SK-N-SH (cell line): ENCODE measurements at regions not wholly inside any gene's neighbourhood (a gene's known extent, or its start where the extent isn't known, plus 50 kb on each side); places are given as distances from the start of the nearest gene placed in this dataset.

Source experiments
- CTCF ChIA-PET: fragments of 300-600, 350-600 bp; formaldehyde crosslinking; extraction: SDS; loops from one replicate; lab custom pipeline; 2021; lab: Yijun Ruan, JAX
- POLR2A ChIA-PET: fragments of 350-600 bp; sonication (Branson Sonifier 250); formaldehyde crosslinking; extraction: SDS; loops from one replicate; lab custom pipeline; 2020; ENCODE audit warnings: antibody characterized with exemption, inconsistent platforms; lab: Yijun Ruan, JAX
- DNase-seq: peaks from one replicate; pipeline ENCODE4 v3.0.0; 2012
- H2AFZ ChIP-seq: fragments of 200-600 bp; sonication (generic); 2 replicates; pipeline ENCODE4 v1.8.1; 2016; ENCODE audit warnings: antibody characterized with exemption, mild to moderate bottlenecking, low read depth
- H3F3A ChIP-seq: fragments of 200-600 bp; sonication (generic); replicated peaks from 2 replicates; pipeline ENCODE3; 2016; ENCODE audit warnings: antibody characterized with exemption, mild to moderate bottlenecking; ENCODE audit not compliant: insufficient read depth
- H3K27ac ChIP-seq, 2 experiments: fragments of 200-500 bp in 1 of 2; fragments of 200-600 bp in 1 of 2; sonication (Bioruptor generic) in 1 of 2; sonication (generic), shearing (Covaris generic) in 1 of 2; 2 replicates each; pipeline versions ENCODE4 v1.5.1 to v1.6.1; 2014 to 2016; ENCODE audit warnings: low read depth in 2 of 2, inconsistent platforms in 1 of 2, low read length in 1 of 2, mild to moderate bottlenecking in 1 of 2, mixed read lengths in 1 of 2
- H3K27me3 ChIP-seq: fragments of 200-600 bp; sonication (generic), shearing (Covaris generic); 2 replicates; pipeline ENCODE4 v1.6.1; 2016; ENCODE audit warnings: mixed run types; ENCODE audit not compliant: insufficient read depth
- H3K36me3 ChIP-seq, 2 experiments: fragments of 200-500 bp in 1 of 2; fragments of 200-600 bp in 1 of 2; sonication (Bioruptor generic) in 1 of 2; sonication (generic) in 1 of 2; replicated peaks in 1 of 2; 2 replicates each; pipeline versions ENCODE3 to v1.5.1; 2014 to 2016; ENCODE audit warnings: low read length in 1 of 2, mild to moderate bottlenecking in 1 of 2; ENCODE audit not compliant: insufficient read depth in 2 of 2, control insufficient read depth in 1 of 2
- H3K4me1 ChIP-seq, 2 experiments: fragments of 200-500 bp in 1 of 2; fragments of 200-600 bp in 1 of 2; sonication (Bioruptor generic) in 1 of 2; sonication (generic), shearing (Covaris generic) in 1 of 2; 2 replicates each; pipeline versions ENCODE4 v1.5.1 to v1.6.1; 2014 to 2016; ENCODE audit warnings: low read depth in 1 of 2, low read length in 1 of 2, mixed run types in 1 of 2; ENCODE audit not compliant: insufficient read depth in 2 of 2, control insufficient read depth in 1 of 2
- H3K4me2 ChIP-seq: fragments of 200-600 bp; sonication (generic), shearing (Covaris generic); 2 replicates; pipeline ENCODE4 v1.6.1; 2017; ENCODE audit warnings: mixed run types
- H3K4me3 ChIP-seq, 2 experiments: fragments of 200-500 bp in 1 of 2; fragments of 200-600 bp in 1 of 2; sonication (Bioruptor generic) in 1 of 2; sonication (generic), shearing (Covaris generic) in 1 of 2; 2 replicates each; pipeline versions ENCODE4 v1.5.1 to v1.8.1; 2014 to 2016; ENCODE audit warnings: low read depth in 2 of 2, inconsistent platforms in 1 of 2, low read length in 1 of 2, mild to moderate bottlenecking in 1 of 2, mixed read lengths in 1 of 2, moderate library complexity in 1 of 2
- H3K79me2 ChIP-seq: fragments of 200-600 bp; sonication (generic); 2 replicates; pipeline ENCODE4 v1.8.1; 2017; ENCODE audit warnings: mild to moderate bottlenecking; ENCODE audit not compliant: insufficient read depth
- H3K9ac ChIP-seq: fragments of 200-600 bp; sonication (generic); 2 replicates; pipeline ENCODE4 v1.6.1; 2017; ENCODE audit warnings: mixed run types
- H3K9me2 ChIP-seq: fragments of 200-600 bp; sonication (generic); 2 replicates; pipeline ENCODE4 v1.6.1; 2017; ENCODE audit warnings: mixed run types
- H3K9me3 ChIP-seq: fragments of 200-600 bp; sonication (generic); 2 replicates; pipeline ENCODE4 v1.6.1; 2017; ENCODE audit warnings: mixed run types, mild to moderate bottlenecking, moderate library complexity
- H4K20me1 ChIP-seq: fragments of 200-600 bp; sonication (generic); 2 replicates; pipeline ENCODE4 v1.6.1; 2017; ENCODE audit warnings: mild to moderate bottlenecking, mixed run types; ENCODE audit not compliant: insufficient read depth
- FOSL2 ChIP-seq: IDR thresholded peaks from 2 replicates; pipeline ENCODE4 v1.4.0; 2012; ENCODE audit warnings: low read depth, mild to moderate bottlenecking, moderate library complexity, borderline replicate concordance
- FOXM1 ChIP-seq: IDR thresholded peaks from 2 replicates; pipeline ENCODE4 v1.4.0; 2012; ENCODE audit warnings: low read depth, mild to moderate bottlenecking
- GABPA ChIP-seq: IDR thresholded peaks from 2 replicates; pipeline ENCODE4 v1.4.0; 2012; ENCODE audit warnings: low read depth, mild to moderate bottlenecking
- GATA2 ChIP-seq: sonication (generic); formaldehyde crosslinking; IDR thresholded peaks from 2 replicates; pipeline ENCODE4 v1.5.0; 2020; ENCODE audit warnings: mild to moderate bottlenecking, missing genetic modification reagents
- JUND ChIP-seq: IDR thresholded peaks from 2 replicates; pipeline ENCODE4 v1.4.0; 2012
- MAX ChIP-seq: IDR thresholded peaks from 2 replicates; pipeline ENCODE4 v1.4.0; 2012; ENCODE audit warnings: low read depth
- MXI1 ChIP-seq: IDR thresholded peaks from 2 replicates; pipeline ENCODE4 v1.6.1; 2012; ENCODE audit warnings: mild to moderate bottlenecking, low read depth, low read length, improper control_type of control experiment
- NRF1 ChIP-seq: IDR thresholded peaks from 2 replicates; pipeline ENCODE4 v1.6.1; 2012; ENCODE audit warnings: low read depth, mild to moderate bottlenecking, low read length
- RCOR1 ChIP-seq: fragments of 150-350 bp; IDR thresholded peaks from 2 replicates; pipeline ENCODE4 v1.6.1; 2017; ENCODE audit warnings: antibody characterized with exemption, low read length
- REST ChIP-seq: IDR thresholded peaks from 2 replicates; pipeline ENCODE4 v1.6.1; 2012; ENCODE audit warnings: mild to moderate bottlenecking, low read depth, low read length, moderate library complexity
- RFX5 ChIP-seq: IDR thresholded peaks from 2 replicates; pipeline ENCODE4 v1.6.1; 2012; ENCODE audit warnings: mild to moderate bottlenecking, improper control_type of control experiment, low read length
- RXRA ChIP-seq: IDR thresholded peaks from 2 replicates; pipeline ENCODE4 v1.4.0; 2012; ENCODE audit warnings: low read depth, mild to moderate bottlenecking, borderline replicate concordance
- SMC3 ChIP-seq: IDR thresholded peaks from 2 replicates; pipeline ENCODE4 v1.6.1; 2012; ENCODE audit warnings: low read depth, low read length, improper control_type of control experiment
- TCF12 ChIP-seq: IDR thresholded peaks from 2 replicates; pipeline ENCODE4 v1.4.0; 2012
- TEAD4 ChIP-seq: IDR thresholded peaks from 2 replicates; pipeline ENCODE4 v1.4.0; 2012; ENCODE audit warnings: mild to moderate bottlenecking, borderline replicate concordance; ENCODE audit not compliant: insufficient read depth
- USF1 ChIP-seq: IDR thresholded peaks from 2 replicates; pipeline ENCODE4 v1.4.0; 2012; ENCODE audit warnings: low read depth, borderline replicate concordance
- YY1 ChIP-seq: IDR thresholded peaks from 2 replicates; pipeline ENCODE4 v1.4.0; 2012; ENCODE audit warnings: low read depth, mild to moderate bottlenecking
- WGBS: methylation state at CpG from one replicate; pipeline ENCODE4 v1.1.6; 2017; ENCODE audit warnings: low lambda C conversion rate; 5-methylcytosine and 5-hydroxymethylcytosine counted together
- TF ChIP-seq, protein P1 (sequence below): fragments of 150-350 bp; IDR thresholded peaks from 2 replicates; pipeline ENCODE4 v1.6.1; 2017; ENCODE audit warnings: antibody characterized with exemption, low read length, low read depth, borderline replicate concordance
- TF ChIP-seq, protein P2 (sequence below): IDR thresholded peaks from 2 replicates; pipeline ENCODE4 v1.4.0; 2012; ENCODE audit warnings: low read depth, borderline replicate concordance
- TF ChIP-seq, protein P3 (sequence below): fragments of 150-350 bp; IDR thresholded peaks from 2 replicates; pipeline ENCODE4 v1.6.1; 2016; ENCODE audit warnings: mild to moderate bottlenecking, low read depth, low read length

- Histone ChIP-seq H3K27ac (no peak overlapping the region), H3F3A (no peaks in the 10 kb centered on the region), H3K9ac (no peak overlapping the region), H3K79me2 (no peaks in the 10 kb centered on the region), H3K27me3 (no peaks in the 10 kb centered on the region), H2AFZ (no peak overlapping the region), H3K4me1 (no peaks in the 10 kb centered on the region), H3K4me3 (no peak overlapping the region), H3K9me2 (no peaks in the 10 kb centered on the region), H3K9me3 (no peaks in the 10 kb centered on the region), H4K20me1 (no peaks in the 10 kb centered on the region)
- ChIA-PET POLR2A (no interaction called here), CTCF (no interaction called here)
- 76% methylated on average over 4 of the region's 4 CpGs for WGBS
- no peak for DNase-seq
- TF ChIP-seq RXRA = no peak
- no peak for TF ChIP-seq RCOR1
- TF ChIP-seq FOSL2 = no peak
- no peak for TF ChIP-seq YY1
- no peak for TF ChIP-seq MAX
- TF ChIP-seq, protein P1, sequence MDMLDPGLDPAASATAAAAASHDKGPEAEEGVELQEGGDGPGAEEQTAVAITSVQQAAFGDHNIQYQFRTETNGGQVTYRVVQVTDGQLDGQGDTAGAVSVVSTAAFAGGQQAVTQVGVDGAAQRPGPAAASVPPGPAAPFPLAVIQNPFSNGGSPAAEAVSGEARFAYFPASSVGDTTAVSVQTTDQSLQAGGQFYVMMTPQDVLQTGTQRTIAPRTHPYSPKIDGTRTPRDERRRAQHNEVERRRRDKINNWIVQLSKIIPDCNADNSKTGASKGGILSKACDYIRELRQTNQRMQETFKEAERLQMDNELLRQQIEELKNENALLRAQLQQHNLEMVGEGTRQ = no peak
- TF ChIP-seq USF1 = no peak
- TF ChIP-seq NRF1 = no peak
- no peak for TF ChIP-seq RFX5
- TF ChIP-seq GABPA = no peak
- TF ChIP-seq MXI1 = no peak
- no peak for TF ChIP-seq REST
- TF ChIP-seq, protein P2, sequence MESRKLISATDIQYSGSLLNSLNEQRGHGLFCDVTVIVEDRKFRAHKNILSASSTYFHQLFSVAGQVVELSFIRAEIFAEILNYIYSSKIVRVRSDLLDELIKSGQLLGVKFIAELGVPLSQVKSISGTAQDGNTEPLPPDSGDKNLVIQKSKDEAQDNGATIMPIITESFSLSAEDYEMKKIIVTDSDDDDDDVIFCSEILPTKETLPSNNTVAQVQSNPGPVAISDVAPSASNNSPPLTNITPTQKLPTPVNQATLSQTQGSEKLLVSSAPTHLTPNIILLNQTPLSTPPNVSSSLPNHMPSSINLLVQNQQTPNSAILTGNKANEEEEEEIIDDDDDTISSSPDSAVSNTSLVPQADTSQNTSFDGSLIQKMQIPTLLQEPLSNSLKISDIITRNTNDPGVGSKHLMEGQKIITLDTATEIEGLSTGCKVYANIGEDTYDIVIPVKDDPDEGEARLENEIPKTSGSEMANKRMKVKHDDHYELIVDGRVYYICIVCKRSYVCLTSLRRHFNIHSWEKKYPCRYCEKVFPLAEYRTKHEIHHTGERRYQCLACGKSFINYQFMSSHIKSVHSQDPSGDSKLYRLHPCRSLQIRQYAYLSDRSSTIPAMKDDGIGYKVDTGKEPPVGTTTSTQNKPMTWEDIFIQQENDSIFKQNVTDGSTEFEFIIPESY = no peak
- TF ChIP-seq GATA2 = no peak
- TF ChIP-seq TEAD4 = no peak
- TF ChIP-seq SMC3 = no peak
- no peak for TF ChIP-seq FOXM1
- no peak for TF ChIP-seq JUND
- TF ChIP-seq, protein P3, sequence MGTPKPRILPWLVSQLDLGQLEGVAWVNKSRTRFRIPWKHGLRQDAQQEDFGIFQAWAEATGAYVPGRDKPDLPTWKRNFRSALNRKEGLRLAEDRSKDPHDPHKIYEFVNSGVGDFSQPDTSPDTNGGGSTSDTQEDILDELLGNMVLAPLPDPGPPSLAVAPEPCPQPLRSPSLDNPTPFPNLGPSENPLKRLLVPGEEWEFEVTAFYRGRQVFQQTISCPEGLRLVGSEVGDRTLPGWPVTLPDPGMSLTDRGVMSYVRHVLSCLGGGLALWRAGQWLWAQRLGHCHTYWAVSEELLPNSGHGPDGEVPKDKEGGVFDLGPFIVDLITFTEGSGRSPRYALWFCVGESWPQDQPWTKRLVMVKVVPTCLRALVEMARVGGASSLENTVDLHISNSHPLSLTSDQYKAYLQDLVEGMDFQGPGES = no peak
- TF ChIP-seq TCF12 = no peak
- TF ChIP-seq, all 33 proteins: peak for 0
- Histone ChIP-seq H3K4me2 (no peak overlapping the region), H3K36me3 (no peaks in the 10 kb centered on the region)
Observed at GRCh38 chr5:74422671-74423070, 217.9 kb downstream of the ENC1 start.
